Esophagus muscularis mucosa (tissue), 4 donors: ENCODE measurements at regions not wholly inside any gene's neighbourhood (a gene's known extent, or its start where the extent isn't known, plus 50 kb on each side); places are given as distances from the start of the nearest gene placed in this dataset.
"Not testable (repeated sequence)": the region's sequence is repeated elsewhere in the genome, so short reads cannot be mapped to it uniquely, and the experiment has no call there.

Experiments
- DNase-seq: peaks from one replicate; pipeline ENCODE4 v3.0.0-alpha.2; 2017; ENCODE audit errors: extremely low spot score
- H3K27ac ChIP-seq, 4 donors: fragments of 200-600 bp; sonication (generic); replicated peaks in 1 of 4; 1 replicate in 3 of 4; 2 replicates in 1 of 4; pipeline ENCODE4 v1.5.1; 2016 to 2019; ENCODE audit warnings: mild to moderate bottlenecking in 1 of 4
- H3K27me3 ChIP-seq, 4 donors: fragments of 200-600 bp; sonication (generic); one replicate each; pipeline versions ENCODE4 v1.5.1 to v1.6.0; 2016 to 2019
- H3K36me3 ChIP-seq, 4 donors: fragments of 200-600 bp; sonication (generic); one replicate each; pipeline ENCODE4 v1.5.1; 2016 to 2019
- H3K4me1 ChIP-seq, 4 donors: fragments of 200-600 bp; sonication (generic); one replicate each; pipeline ENCODE4 v1.5.1; 2016 to 2019
- H3K4me3 ChIP-seq, 4 donors: fragments of 200-600 bp; sonication (generic); 1 replicate in 2 of 4; 2 replicates in 2 of 4; pipeline ENCODE4 v1.5.1; 2016 to 2019; ENCODE audit warnings: mild to moderate bottlenecking in 4 of 4, moderate library complexity in 1 of 4
- H3K9me3 ChIP-seq, 4 donors: fragments of 200-600 bp; sonication (generic); 1 replicate in 3 of 4; 2 replicates in 1 of 4; pipeline ENCODE4 v1.5.1; 2016 to 2019
- CTCF ChIP-seq, 3 experiments: fragments of 200-600 bp in 2 of 3; fragments of 450-650 bp in 1 of 3; sonication (generic) in 2 of 3; IDR thresholded peaks; one replicate each; pipeline ENCODE4 v1.5.1; 2017 to 2019; ENCODE audit warnings: antibody characterized with exemption in 3 of 3, mild to moderate bottlenecking in 2 of 3, moderate library complexity in 1 of 3
- EP300 ChIP-seq: sonication (generic); formaldehyde crosslinking; IDR thresholded peaks from one replicate; pipeline ENCODE4 v1.6.1; 2017; ENCODE audit warnings: antibody characterized with exemption
- POLR2A ChIP-seq: fragments of 450-650 bp; IDR thresholded peaks from one replicate; pipeline ENCODE4 v1.6.1; 2017; ENCODE audit warnings: antibody characterized with exemption, moderate library complexity, mild to moderate bottlenecking, low read depth
- POLR2AphosphoS5 ChIP-seq, 2 donors: sonication (generic); formaldehyde crosslinking; IDR thresholded peaks; one replicate each; pipeline ENCODE4 v1.6.1; 2017; ENCODE audit warnings: antibody characterized with exemption in 2 of 2
- WGBS: methylation state at CpG from one replicate; pipeline ENCODE4 v1.1.5; 2018; 5-methylcytosine and 5-hydroxymethylcytosine counted together
- intact Hi-C: fragments of 100-400 bp; cut with DNase I; formaldehyde crosslinking; loops from one replicate; pipeline ENCODE4 v1.15.1; 2023

DNA sequence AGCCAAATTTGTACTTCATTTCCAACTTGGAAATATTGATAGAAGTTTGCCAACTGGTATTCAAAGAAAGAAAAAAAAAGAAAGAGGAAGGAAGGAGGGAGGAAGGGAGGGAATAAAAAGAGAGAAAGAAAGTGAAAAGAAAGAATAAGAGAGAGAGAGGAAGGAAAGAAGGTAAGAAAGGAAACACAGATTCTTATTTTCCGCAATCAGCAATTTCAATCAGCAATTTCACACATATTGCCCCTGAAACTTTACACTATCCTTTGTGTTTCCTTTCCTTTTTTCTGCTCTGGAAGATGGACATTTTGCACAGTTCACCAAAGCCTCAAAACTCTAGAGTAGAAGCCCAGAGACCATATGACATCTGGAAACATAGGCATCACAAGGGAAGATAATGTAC is 888.1 kb downstream of the REEP3 start:
- Histone ChIP-seq H3K27ac (no peak overlapping the region), H3K9me3 (peaks cover 0 to 3% (median 0%) of the 10 kb centered on the region in 4 donors), H3K36me3 (no peaks in the 10 kb centered on the region), H3K27me3 (no peaks in the 10 kb centered on the region), H3K4me3 (no peak overlapping the region), H3K4me1 (no peaks in the 10 kb centered on the region)
- intact Hi-C loops, result no loop called here
- WGBS, result 94% methylated on average over 1 of the region's 1 CpG
- no peak for TF ChIP-seq CTCF (IDR thresholded peaks at IDR 0.05)
- TF ChIP-seq POLR2AphosphoS5 (IDR thresholded peaks at IDR 0.05), result no peak
- no peak for TF ChIP-seq EP300
- DNase-seq, result no peak

GRCh38 chr10:64416011-64416410 is 894.8 kb downstream of the REEP3 start:
- DNase-seq, result no peak
- Histone ChIP-seq H3K9me3 (peaks cover 0 to 4% (median 0%) of the 10 kb centered on the region in 4 donors), H3K4me3 (no peak overlapping the region), H3K36me3 (no peaks in the 10 kb centered on the region), H3K27me3 (no peaks in the 10 kb centered on the region), H3K4me1 (no peaks in the 10 kb centered on the region), H3K27ac (no peak overlapping the region)
- intact Hi-C loops, result no loop called here
- TF ChIP-seq EP300 (no peak), CTCF (IDR thresholded peaks at IDR 0.05) (no peak), POLR2A (no peak), POLR2AphosphoS5 (IDR thresholded peaks at IDR 0.05) (no peak)
- 84% methylated on average over 1 of the region's 1 CpG for WGBS

DNA sequence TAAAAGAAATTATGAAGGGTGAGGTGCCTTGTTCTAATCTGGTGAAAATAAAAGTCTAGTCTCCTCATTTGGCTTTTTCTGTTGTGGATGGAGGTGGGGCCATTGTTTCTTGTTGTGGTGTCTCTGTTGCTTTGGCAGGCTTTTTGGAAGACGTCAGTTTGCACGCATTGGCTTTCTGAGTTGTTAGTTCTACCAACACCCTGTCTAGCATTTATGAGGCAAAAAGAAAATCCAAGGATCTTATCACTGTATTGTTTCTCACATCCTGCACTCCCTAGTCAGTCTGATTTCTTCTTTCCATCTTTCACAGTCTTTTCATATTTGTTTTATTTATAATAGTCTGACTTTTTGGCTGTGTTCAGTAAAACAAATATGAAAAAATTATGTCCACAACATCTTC is 898.3 kb downstream of the REEP3 start:
- no peaks in the 10 kb centered on the region for H3K4me1 ChIP-seq
- no peak for TF ChIP-seq EP300
- no peaks in the 10 kb centered on the region for H3K27me3 ChIP-seq
- intact Hi-C loops, result no loop called here
- no peak overlapping the region for H3K27ac ChIP-seq
- no peaks in the 10 kb centered on the region for H3K36me3 ChIP-seq
- 69% methylated on average over 2 of the region's 2 CpGs for WGBS
- H3K9me3 ChIP-seq, result peaks cover 0 to under 1% (median 0%) of the 10 kb centered on the region in 4 donors
- no peak for DNase-seq
- no peak overlapping the region for H3K4me3 ChIP-seq

- Histone ChIP-seq H3K27ac (no peak overlapping the region), H3K36me3 (no peaks in the 10 kb centered on the region), H3K4me1 (no peaks in the 10 kb centered on the region), H3K9me3 (no peaks in the 10 kb centered on the region), H3K27me3 (no peaks in the 10 kb centered on the region), H3K4me3 (no peak overlapping the region)
- WGBS, result 93% methylated on average over 3 of the region's 3 CpGs
- TF ChIP-seq CTCF (IDR thresholded peaks at IDR 0.05), result no peak
- TF ChIP-seq POLR2AphosphoS5 (IDR thresholded peaks at IDR 0.05), result no peak
- no peak for TF ChIP-seq EP300
- TF ChIP-seq POLR2A, result no peak
- intact Hi-C loops, result no loop called here
- no peak for DNase-seq
Observed at GRCh38 chr10:64426745-64427144, 905.5 kb downstream of the REEP3 start.

GRCh38 chr10:64430690-64431323 is 909.6 kb downstream of the REEP3 start:
- WGBS, result 51% methylated on average over 2 of the region's 2 CpGs
- Histone ChIP-seq H3K27me3 (no peaks in the 10 kb centered on the region), H3K36me3 (no peaks in the 10 kb centered on the region), H3K4me3 (no peak overlapping the region), H3K4me1 (no peaks in the 10 kb centered on the region), H3K9me3 (no peaks in the 10 kb centered on the region), H3K27ac (no peak overlapping the region)
- TF ChIP-seq CTCF (IDR thresholded peaks at IDR 0.05), result no peak
- TF ChIP-seq POLR2AphosphoS5 (IDR thresholded peaks at IDR 0.05), result no peak
- TF ChIP-seq POLR2A, result no peak
- TF ChIP-seq EP300, result no peak
- no peak for DNase-seq
- intact Hi-C loops, result no loop called here

DNA sequence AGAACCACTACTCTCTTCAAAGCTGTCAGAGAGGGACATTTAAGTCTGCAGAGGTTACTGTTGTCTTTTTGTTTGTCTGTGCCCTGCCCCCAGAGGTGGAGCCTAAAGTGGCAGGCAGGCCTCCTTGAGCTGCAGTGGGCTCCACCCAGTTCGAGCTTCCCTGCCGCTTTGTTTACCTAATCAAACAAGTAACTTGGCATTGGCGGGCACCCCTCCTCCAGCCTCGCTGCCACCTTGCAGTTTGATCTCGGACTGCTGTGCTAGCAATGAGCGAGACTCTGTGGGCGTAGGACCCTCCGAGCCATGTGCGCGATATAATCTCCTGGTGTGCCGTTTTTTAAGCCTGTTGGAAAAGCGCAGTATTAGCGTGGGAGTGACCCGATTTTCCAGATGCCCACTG is 920.7 kb downstream of the REEP3 start:
- H3K4me1 ChIP-seq, intact Hi-C loops, H3K9me3 ChIP-seq, H3K27me3 ChIP-seq, DNase-seq, H3K36me3 ChIP-seq, H3K4me3 ChIP-seq, H3K27ac ChIP-seq: not testable (repeated sequence)
- 95% methylated on average over 14 of the region's 14 CpGs for WGBS
